ENCODE measurements at regions not wholly inside any gene's neighbourhood (a gene's known extent, or its start where the extent isn't known, plus 50 kb on each side); places are given as distances from the start of the nearest gene placed in this dataset.

- no peak for DNase-seq (ENCODE audit: low read depth)
Measured at GRCh38 chr13:31853643-31854326, 114.5 kb downstream of the RXFP2 start.

DNA sequence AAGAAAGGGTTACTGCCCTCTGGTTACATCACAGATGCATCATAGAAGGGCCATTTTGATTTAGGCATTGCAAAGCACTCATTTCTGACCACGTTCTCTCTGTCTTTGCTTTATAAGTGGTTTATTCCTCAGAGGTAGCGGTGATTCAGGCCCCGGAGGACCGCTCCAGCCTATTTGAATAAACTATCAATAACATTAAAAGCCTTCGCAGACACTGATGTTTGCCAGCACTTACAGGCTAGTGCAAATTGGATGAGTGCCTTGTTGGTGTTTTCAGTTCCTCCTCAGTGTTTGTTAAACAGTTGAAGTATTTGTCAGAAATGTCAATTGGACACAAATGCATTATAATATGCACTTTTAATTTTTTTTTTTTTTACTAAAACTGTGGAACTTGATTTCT lies 120.2 kb downstream of the RXFP2 start:
- no peak for DNase-seq (ENCODE audit: low read depth)

GRCh38 chr13:31860002-31860401 lies 120.7 kb downstream of the RXFP2 start:
- no peak for DNase-seq (ENCODE audit: low read depth)

GRCh38 chr13:31862828-31863227 lies 123.5 kb downstream of the RXFP2 start:
- DNase-seq (ENCODE audit: low read depth), result no peak

- no peak for DNase-seq (ENCODE audit: low read depth)
Measured at GRCh38 chr13:31864307-31864706, 125.0 kb downstream of the RXFP2 start.

GRCh38 chr13:31866099-31866498 lies 126.8 kb downstream of the RXFP2 start:
- no peak for DNase-seq (ENCODE audit: low read depth)

- DNase-seq (ENCODE audit: low read depth), result no peak
Measured at GRCh38 chr13:31867709-31868108, 128.4 kb downstream of the RXFP2 start.

DNA sequence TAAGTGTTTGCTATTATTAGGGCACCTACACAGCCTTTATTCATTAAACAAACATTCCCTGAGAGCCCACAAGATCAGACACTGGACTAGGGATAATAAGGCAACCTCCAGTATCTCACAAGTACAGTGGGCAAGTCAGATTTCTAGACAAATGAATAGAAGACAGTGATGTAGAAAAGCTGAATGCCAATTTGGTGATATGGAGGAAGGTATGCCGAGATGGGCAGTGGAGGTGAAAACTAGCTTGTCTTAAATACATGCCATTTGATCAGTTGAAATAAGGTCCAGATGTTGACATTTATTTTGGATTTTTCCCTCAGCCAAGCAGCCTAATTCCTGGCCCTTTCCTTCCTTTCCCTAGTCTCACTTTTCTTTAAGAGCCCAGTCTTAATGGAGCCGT lies 130.3 kb downstream of the RXFP2 start:
- DNase-seq (ENCODE audit: low read depth), result no peak

DNA sequence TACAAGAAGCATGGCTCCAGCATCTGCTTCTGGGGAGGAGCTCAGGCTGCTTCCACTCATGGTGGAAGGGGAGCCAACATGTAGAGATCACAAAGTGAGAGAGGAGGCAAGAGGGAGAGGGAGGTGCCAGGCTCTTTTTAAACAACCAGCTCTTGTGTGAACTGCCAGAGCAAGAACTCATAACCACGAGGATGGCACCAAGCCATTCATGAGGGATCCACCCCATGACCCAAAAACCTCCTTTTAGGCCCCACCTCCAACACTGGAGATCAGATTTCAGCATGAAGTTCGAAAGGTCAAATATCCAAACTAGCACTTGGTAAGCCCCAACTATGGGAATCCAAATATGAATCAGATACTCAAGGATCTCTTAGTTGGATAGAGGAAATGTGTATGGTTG lies 131.2 kb downstream of the RXFP2 start:
- DNase-seq (ENCODE audit: low read depth), result peak; percentile 3

DNA sequence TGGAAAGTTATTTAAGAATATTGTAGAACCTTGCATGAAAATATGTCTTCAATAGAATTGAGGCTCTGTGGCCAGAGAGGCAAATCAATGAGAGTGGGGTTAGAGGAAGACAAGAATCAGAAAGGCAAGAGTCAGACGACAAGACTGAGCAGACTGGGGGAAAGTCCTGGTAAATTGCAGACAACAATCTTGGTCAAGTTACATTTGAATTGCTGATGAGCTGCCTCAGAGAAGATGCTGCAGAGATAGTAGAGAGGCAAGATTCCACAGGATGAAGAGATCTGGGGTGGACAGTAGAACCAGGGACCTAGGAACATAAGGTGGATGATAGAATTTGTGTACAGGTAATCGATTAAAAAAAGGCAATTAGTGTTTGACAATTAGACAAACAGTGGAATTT lies 133.8 kb downstream of the RXFP2 start:
- no peak for DNase-seq (ENCODE audit: low read depth)

- no peak for DNase-seq (ENCODE audit: low read depth)
Measured at GRCh38 chr13:31875134-31875533, 135.8 kb downstream of the RXFP2 start.

- DNase-seq (ENCODE audit: low read depth), result no peak
Measured at GRCh38 chr13:31878052-31878451, 138.7 kb downstream of the RXFP2 start.

- no peak for DNase-seq (ENCODE audit: low read depth)
Measured at GRCh38 chr13:31878495-31878894, 139.2 kb downstream of the RXFP2 start.

- DNase-seq (ENCODE audit: low read depth), result no peak
Measured at GRCh38 chr13:31878955-31879354, 139.6 kb downstream of the RXFP2 start.

DNA sequence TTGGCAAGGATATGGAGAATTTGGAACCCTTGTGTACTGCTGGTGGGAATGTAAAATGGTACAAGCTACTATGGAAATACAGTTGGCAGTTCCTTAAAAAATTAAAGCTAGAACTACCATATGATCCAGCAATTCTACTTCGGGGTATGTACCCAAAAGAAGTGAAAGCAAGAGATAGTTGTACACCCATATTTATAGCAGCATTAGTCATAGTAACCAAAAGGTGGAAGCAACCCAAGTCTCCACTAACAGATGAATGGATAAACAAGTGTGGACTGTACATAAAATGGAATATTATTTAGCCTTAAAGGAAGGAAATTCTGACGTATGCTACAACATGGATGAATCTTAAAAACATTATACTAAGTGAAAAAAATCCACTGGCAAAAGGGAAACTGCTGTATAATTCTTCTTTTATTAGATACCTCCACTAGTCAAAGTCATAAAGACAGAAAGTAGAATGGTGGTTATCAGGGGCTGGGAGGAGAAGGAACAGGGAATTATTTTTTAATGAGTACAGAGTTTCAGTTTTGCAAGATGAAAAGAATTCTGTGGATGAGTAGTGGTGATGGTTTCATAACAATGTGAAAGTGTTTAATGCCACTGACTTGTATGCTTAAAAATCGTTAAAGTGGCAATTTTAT lies 141.6 kb downstream of the RXFP2 start:
- DNase-seq (ENCODE audit: low read depth), result no peak

GRCh38 chr13:31881495-31881882 lies 142.2 kb downstream of the RXFP2 start:
- DNase-seq (ENCODE audit: low read depth), result no peak

- no peak for DNase-seq (ENCODE audit: low read depth)
Measured at GRCh38 chr13:31882794-31883193, 143.5 kb downstream of the RXFP2 start.

DNA sequence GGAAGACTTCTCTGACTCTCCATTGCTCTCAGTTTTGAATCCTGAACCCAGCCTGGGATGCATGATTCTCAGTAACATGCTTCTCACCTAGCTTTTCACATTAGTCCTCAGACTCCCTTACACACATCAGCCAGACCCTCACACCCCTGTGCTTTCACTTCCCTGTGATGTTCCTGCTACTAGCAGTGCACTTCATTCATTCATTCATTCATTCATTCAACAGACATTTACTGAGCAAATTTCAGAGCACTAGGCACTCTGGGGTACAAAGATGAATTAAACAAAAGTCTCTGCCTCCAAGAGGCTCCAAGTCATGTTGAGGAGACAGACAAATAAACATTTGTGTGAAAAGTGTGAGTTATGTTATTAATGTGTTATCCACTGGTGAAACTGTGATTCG lies 145.2 kb downstream of the RXFP2 start:
- DNase-seq (ENCODE audit: low read depth), result no peak

GRCh38 chr13:31885994-31886393 lies 145.6 kb upstream of the FRY start:
- DNase-seq (ENCODE audit: low read depth), result no peak

DNA sequence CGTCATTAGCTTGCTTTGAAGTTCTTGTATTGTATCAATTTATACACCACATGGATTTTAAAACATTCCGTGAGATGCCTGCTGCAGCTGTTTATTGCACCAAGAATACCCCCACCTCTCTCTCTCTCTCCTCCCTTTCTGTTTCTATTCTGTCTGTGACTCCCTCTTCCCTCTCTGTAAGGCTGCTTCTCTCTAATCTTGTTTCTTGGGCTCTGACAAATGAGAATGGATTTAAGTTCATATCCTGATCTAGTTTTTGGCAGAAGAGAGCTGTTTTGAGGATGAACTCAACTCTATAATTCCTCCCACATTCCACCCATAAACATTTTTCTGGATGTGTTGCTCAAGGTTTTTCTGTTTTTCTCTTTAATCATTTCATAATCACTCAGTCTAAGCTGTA lies 144.3 kb upstream of the FRY start:
- DNase-seq (ENCODE audit: low read depth), result no peak

DNA sequence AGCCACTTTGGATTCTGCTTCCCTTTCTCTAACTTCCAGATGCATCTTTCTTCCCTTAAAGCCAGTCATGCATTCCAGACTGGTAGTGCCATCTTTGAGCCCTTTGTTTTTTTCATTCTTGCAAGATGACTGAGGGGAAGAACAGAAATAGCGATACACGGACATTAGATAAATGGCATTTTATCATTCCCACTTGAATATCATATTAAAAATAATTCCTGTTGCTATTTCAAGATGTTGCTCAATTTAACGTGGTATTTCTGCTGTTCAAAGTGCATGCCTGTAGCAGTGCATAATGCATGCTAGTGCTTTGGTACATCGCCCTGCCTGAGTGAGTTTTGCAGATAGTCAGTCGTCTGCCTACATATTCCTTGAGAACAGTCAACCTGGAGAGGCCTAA lies 140.6 kb upstream of the FRY start:
- DNase-seq (ENCODE audit: low read depth), result no peak

DNA sequence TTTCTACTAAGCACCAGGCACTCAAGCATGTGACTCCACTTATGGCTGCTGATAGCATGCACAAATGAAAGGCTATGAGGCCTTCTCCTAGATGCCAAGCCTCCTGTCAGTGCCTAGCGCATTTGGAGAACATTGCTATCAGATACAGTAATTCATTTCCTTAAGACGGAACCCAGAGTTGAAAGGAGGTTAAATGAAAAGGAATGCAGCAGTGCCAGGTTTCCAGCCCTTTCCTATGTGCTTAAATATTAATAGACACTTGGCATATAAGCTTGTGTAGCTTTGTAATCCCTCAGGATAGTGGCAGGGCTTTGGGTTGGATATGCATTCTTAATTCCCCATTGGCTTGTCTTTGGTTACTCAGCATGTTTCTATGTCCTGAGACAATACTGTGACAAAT lies 140.1 kb upstream of the FRY start:
- DNase-seq (ENCODE audit: low read depth), result no peak

DNA sequence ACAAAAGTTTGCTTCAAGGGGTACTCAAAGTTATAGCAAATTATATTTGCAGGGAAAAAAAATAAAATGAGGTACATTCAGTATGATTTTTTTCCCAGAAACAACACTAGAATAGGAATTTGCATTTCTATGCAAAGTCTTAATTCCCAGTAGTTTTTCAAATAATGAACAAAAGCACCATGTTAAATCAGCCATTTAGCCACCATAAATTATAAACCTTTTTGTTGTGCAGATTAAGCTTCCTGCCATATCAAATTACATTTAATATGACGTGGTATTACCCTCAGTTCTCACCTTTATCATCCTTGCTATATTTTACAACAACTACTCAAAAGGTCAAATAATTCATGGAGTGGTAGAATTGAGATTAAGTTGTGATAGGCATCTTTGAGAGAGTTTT lies 136.6 kb upstream of the FRY start:
- no peak for DNase-seq (ENCODE audit: low read depth)

DNA sequence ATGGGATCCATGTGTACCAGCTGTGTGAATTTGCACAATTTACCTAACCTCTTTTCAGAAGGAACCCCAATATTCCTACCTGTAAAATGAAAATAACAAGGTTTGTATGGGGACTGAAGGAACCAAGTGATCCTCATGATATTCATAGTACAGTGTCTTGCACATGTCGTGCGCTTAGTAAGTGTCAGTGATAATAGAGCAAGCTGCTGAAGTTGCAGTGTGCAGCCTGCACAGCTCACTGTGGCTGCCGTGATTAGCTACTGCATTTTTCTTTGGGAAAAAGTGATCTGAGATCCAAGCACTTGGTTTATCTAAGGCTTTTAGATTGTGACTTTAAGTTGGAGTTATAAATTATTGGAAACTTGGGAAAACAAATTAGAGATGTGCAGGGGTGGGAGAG lies 135.9 kb upstream of the FRY start:
- no peak for DNase-seq (ENCODE audit: low read depth)

Measured in Daoy (cell line).